OCI-LY1 (cell line): ENCODE measurements at regions not wholly inside any gene's neighbourhood (a gene's known extent, or its start where the extent isn't known, plus 50 kb on each side); places are given as distances from the start of the nearest gene placed in this dataset.

ENCODE experiments used
- H2AFZ ChIP-seq: fragments of 200-600 bp; sonication (generic), shearing (Covaris generic); 2 replicates; pipeline ENCODE4 v1.6.0; 2014; ENCODE audit warnings: antibody characterized with exemption, mild to moderate bottlenecking, low read length
- H3F3A ChIP-seq: fragments of 200-600 bp; sonication (generic), shearing (Covaris generic); 2 replicates; pipeline ENCODE4 v1.6.0; 2014; ENCODE audit warnings: mild to moderate bottlenecking, antibody characterized with exemption, low read length, moderate library complexity; ENCODE audit not compliant: insufficient read depth
- H3K27ac ChIP-seq: fragments of 200-600 bp; sonication (generic); 2 replicates; pipeline ENCODE4 v1.5.1; 2014; ENCODE audit warnings: low read length, mixed run types, mild to moderate bottlenecking, low read depth; ENCODE audit not compliant: poor library complexity, severe bottlenecking
- H3K27me3 ChIP-seq: fragments of 200-600 bp; sonication (generic); 2 replicates; pipeline ENCODE4 v1.6.0; 2014; ENCODE audit warnings: antibody characterized with exemption, mild to moderate bottlenecking, low read length, moderate library complexity; ENCODE audit not compliant: insufficient read depth
- H3K36me3 ChIP-seq: fragments of 200-600 bp; sonication (generic); 2 replicates; pipeline ENCODE4 v1.6.1; 2014; ENCODE audit warnings: mild to moderate bottlenecking, antibody characterized with exemption, low read length, moderate library complexity, mixed read lengths; ENCODE audit not compliant: insufficient read depth
- H3K4me1 ChIP-seq: fragments of 200-600 bp; sonication (generic); 2 replicates; pipeline ENCODE4 v1.5.1; 2014; ENCODE audit warnings: mild to moderate bottlenecking, low read length, moderate library complexity; ENCODE audit not compliant: insufficient read depth, severe bottlenecking
- H3K4me2 ChIP-seq: fragments of 200-600 bp; sonication (generic), shearing (Covaris generic); 2 replicates; pipeline ENCODE4 v1.6.1; 2014; ENCODE audit warnings: low read length
- H3K4me3 ChIP-seq: fragments of 200-600 bp; sonication (generic); 2 replicates; pipeline ENCODE4 v1.5.1; 2014; ENCODE audit warnings: low read length, low read depth, mild to moderate bottlenecking, mixed read lengths; ENCODE audit not compliant: poor library complexity, severe bottlenecking
- H3K79me2 ChIP-seq: fragments of 200-600 bp; shearing (Covaris generic); 2 replicates; pipeline ENCODE4 v1.6.1; 2016; ENCODE audit warnings: mixed run types, low read length, mixed read lengths; ENCODE audit not compliant: insufficient read depth
- H3K9ac ChIP-seq: fragments of 200-600 bp; sonication (generic), shearing (Covaris generic); 2 replicates; pipeline ENCODE4 v1.6.1; 2014; ENCODE audit warnings: mild to moderate bottlenecking, low read length, mixed read lengths
- H3K9me2 ChIP-seq: fragments of 200-600 bp; sonication (generic), shearing (Covaris generic); 2 replicates; pipeline ENCODE4 v1.6.1; 2014; ENCODE audit warnings: low read depth, mild to moderate bottlenecking, low read length, mixed read lengths
- H3K9me3 ChIP-seq: fragments of 200-600 bp; shearing (Covaris generic); 2 replicates; pipeline ENCODE4 v1.6.1; 2014; ENCODE audit warnings: low read length, mixed read lengths
- H4K20me1 ChIP-seq: fragments of 200-600 bp; sonication (generic), shearing (Covaris generic); 2 replicates; pipeline ENCODE4 v1.6.0; 2016; ENCODE audit warnings: mild to moderate bottlenecking, low read length; ENCODE audit not compliant: insufficient read depth
- CTCF ChIP-seq: fragments of 200-600 bp; sonication (generic), shearing (Covaris generic); IDR thresholded peaks from 2 replicates; pipeline ENCODE4 v1.5.1; 2017; ENCODE audit warnings: mild to moderate bottlenecking, antibody characterized with exemption, low read length, moderate library complexity, mixed read lengths
- EZH2 ChIP-seq: fragments of 200-600 bp; sonication (generic), shearing (Covaris generic); IDR thresholded peaks from 2 replicates; pipeline ENCODE4 v1.8.0; 2017; ENCODE audit warnings: borderline replicate concordance, mixed run types, mild to moderate bottlenecking, antibody characterized with exemption, low read length, moderate library complexity, mixed read lengths

- Histone ChIP-seq H3F3A (no peaks in the 10 kb centered on the region), H3K9me2 (no peaks in the 10 kb centered on the region), H4K20me1 (no peaks in the 10 kb centered on the region), H2AFZ (no peak overlapping the region), H3K4me1 (no peaks in the 10 kb centered on the region), H3K4me3 (no peak overlapping the region), H3K79me2 (no peaks in the 10 kb centered on the region), H3K9ac (no peak overlapping the region), H3K27me3 (no peaks in the 10 kb centered on the region), H3K9me3 (no peaks in the 10 kb centered on the region), H3K36me3 (no peaks in the 10 kb centered on the region), H3K27ac (no peak overlapping the region), H3K4me2 (no peak overlapping the region)
- no peak for TF ChIP-seq CTCF
- TF ChIP-seq EZH2, result no peak
Observed at GRCh38 chr2:67076239-67076624, 320.9 kb upstream of the ETAA1 start.

- Histone ChIP-seq H2AFZ (no peak overlapping the region), H3K4me2 (no peak overlapping the region), H3K4me1 (no peaks in the 10 kb centered on the region), H3K9ac (no peak overlapping the region), H3K36me3 (no peaks in the 10 kb centered on the region), H3K79me2 (no peaks in the 10 kb centered on the region), H3K27me3 (no peaks in the 10 kb centered on the region), H4K20me1 (no peaks in the 10 kb centered on the region), H3K27ac (no peak overlapping the region), H3K4me3 (no peak overlapping the region), H3F3A (no peaks in the 10 kb centered on the region), H3K9me3 (no peaks in the 10 kb centered on the region), H3K9me2 (no peaks in the 10 kb centered on the region)
- TF ChIP-seq CTCF (no peak), EZH2 (no peak)
Observed at GRCh38 chr2:67079729-67080128, 317.4 kb upstream of the ETAA1 start.

GRCh38 chr2:67082813-67083212 lies 314.3 kb upstream of the ETAA1 start:
- Histone ChIP-seq H4K20me1 (no peaks in the 10 kb centered on the region), H3K9me3 (no peaks in the 10 kb centered on the region), H3K27me3 (no peaks in the 10 kb centered on the region), H3K4me2 (no peak overlapping the region), H3K9ac (no peak overlapping the region), H3K36me3 (no peaks in the 10 kb centered on the region), H3F3A (no peaks in the 10 kb centered on the region), H3K9me2 (no peaks in the 10 kb centered on the region), H3K4me1 (no peaks in the 10 kb centered on the region), H3K79me2 (no peaks in the 10 kb centered on the region), H2AFZ (no peak overlapping the region), H3K27ac (no peak overlapping the region), H3K4me3 (no peak overlapping the region)
- TF ChIP-seq CTCF, result no peak
- no peak for TF ChIP-seq EZH2
